Activated naive CD4-positive, alpha-beta T cell (primary cell): ENCODE measurements at regions not wholly inside any gene's neighbourhood (a gene's known extent, or its start where the extent isn't known, plus 50 kb on each side); places are given as distances from the start of the nearest gene placed in this dataset.

Experiments
- DNase-seq, 4 experiments: peaks; one replicate each; lab custom pipeline; 2025; lab: John Stamatoyannopoulos, UW

DNA sequence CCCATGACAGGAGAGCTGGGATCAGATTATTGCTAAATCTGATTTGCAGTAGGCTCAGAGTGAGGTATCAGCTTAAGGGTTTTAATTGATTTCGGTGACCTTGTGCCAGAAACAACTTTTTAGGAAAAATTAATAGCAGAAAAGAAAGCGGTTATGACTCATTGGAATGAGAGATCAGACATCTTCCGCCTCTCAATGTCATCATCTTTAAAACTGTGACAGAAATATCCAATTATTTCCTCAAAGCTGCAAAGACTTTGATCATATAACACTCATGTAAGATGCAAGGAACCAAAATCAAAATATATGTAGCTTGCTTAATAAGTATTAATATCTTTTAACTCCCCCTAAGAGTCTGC, 190.1 kb upstream of the FOXF1 start:
- no peak for DNase-seq

DNA sequence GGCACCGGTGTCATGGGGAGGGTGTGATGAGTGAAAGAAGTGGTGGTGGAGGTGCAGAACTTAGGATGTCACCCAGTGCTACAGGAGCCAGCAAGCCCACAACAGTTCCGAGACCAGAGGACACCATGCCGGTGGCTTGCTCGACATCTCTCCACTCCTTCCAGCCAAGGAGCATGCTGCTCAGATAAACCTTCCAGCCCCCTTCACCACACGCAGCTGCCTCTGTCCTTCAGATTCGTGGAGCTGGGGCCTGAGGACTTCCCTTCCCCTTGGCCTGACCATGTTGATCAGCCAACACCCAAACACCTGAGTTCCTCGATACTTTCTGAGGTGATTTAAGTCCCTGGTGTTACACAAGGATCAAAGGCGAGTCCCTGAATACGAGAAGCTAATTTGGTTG, 188.8 kb upstream of the FOXF1 start:
- no peak for DNase-seq

DNA sequence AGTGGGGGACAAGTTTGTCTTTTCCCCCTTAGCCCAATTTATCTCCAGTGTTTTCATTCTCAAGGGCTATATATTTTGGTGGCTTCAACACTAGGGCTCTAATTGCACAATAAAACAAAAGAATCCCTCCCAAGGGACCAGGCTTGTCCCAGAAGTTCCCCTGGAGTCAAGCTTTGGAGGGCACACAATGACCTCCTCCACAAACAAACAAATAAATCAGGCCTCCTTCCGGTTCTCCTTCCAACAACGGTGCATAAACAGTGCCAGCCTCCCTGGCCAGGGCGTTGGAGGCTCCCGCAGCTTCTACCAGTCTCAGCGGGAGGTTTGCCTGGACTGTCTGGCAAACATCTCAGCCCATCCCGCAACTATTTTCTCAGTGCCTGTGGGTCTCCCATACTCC, 188.0 kb upstream of the FOXF1 start:
- DNase-seq, result no peak

DNA sequence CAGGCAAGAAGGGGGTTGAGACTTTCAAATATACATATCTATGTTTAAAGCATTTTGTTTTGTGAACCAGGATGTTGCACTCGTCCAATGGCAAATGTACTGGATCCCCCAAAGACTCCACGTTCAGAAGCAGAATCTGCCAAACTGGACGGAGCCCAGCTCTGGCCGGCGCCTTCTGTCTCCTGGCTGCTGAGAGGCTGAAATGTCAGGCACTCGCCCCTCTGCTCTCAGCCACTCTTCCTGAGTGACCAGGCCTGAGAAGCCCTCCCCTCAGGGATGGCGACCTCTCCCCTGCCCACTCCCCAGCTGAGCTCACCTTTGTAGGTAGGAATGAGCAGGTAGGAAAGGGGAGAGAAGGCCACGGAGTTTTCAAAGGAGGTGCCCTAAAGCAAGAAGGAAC, 187.5 kb upstream of the FOXF1 start:
- no peak for DNase-seq

DNA sequence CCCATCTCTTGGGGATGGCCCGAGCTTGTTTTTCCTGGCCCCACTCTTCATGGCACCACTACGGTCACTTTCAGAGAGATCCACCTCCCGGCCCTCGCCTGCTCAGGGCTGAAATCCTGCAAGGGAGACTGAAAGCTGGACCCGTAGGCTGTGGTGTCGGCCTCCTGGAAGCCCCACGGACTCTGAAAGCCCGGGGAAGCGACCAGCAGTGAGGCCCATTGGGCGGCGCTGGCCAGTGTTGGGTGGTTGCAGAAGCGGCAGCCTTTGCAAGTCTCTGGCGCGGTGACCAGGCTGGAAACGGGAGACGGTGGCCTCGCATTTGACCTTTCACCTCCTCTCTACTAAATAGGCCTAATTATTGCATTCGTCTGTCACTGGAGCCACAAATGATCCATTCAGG, 186.0 kb upstream of the FOXF1 start:
- no peak for DNase-seq

GRCh38 chr16:86325360-86325759, 185.0 kb upstream of the FOXF1 start:
- no peak for DNase-seq

DNA sequence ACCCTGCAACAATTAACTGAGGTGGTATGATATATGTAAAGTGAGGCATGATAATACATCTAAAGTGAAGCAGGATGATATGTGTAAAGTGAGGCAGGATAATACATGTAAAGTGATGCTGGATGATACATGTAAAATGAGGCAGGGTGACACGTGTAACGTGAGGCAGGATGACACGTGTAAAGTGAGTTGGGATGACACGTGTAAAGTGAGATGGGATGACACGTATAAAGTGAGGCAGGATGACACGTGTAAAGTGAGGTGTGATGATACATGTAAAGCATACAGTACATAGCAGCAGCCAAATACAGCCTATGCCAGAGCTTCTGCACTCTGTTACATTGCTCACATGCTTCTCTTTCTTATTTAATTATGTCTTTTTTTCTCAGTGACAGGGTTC, 184.4 kb upstream of the FOXF1 start:
- DNase-seq, result no peak

GRCh38 chr16:86327321-86327720, 183.0 kb upstream of the FOXF1 start:
- DNase-seq, result no peak

GRCh38 chr16:86330906-86331305, 179.4 kb upstream of the FOXF1 start:
- DNase-seq, result no peak

- DNase-seq, result no peak
Observed at GRCh38 chr16:86334079-86334635, 176.2 kb upstream of the FOXF1 start.

DNA sequence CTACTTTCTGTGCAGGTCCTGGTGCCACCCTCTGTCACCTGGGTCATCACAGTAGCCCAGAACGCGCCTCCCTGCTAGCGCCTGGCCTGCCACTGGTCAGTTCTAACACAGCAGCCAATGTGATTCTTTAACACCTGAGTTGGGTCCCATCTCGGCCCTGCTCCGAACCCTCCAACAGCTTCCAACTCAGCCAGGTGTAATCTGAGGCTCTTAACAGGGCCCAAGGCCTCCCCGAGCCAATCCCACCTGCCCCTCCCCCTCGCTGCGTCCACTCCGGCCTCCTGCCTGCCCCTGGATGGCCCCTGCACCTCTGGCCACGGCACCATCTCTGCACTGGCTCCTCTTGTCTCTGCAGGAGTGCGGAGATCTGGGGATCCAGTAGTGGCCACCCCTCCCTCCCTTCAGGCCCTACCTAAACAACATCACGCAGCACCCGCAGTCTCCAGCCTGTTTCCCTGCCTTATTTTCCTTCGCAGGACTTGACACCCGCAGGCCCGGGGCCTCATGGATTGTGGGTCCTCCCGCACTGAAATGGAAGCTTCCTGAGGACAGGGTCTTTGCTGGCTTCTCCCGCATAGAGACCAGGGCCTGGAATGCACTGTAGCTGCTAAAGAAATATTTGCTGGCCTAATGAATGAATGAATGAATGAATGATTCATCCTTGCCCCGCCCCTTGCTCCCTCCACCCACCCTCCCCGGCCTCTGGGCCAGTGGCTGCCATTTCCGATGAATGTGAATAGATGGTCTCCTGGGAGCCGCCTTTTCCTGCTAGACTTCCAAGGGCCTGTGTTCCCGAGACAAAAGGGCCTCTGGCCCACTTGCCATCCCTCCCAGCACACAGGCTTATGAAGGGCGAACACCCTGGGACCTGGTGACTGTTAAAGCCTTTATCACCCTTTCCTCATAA, 174.8 kb upstream of the FOXF1 start:
- DNase-seq, result no peak

GRCh38 chr16:86337138-86337537, 173.2 kb upstream of the FOXF1 start:
- DNase-seq, result no peak

DNA sequence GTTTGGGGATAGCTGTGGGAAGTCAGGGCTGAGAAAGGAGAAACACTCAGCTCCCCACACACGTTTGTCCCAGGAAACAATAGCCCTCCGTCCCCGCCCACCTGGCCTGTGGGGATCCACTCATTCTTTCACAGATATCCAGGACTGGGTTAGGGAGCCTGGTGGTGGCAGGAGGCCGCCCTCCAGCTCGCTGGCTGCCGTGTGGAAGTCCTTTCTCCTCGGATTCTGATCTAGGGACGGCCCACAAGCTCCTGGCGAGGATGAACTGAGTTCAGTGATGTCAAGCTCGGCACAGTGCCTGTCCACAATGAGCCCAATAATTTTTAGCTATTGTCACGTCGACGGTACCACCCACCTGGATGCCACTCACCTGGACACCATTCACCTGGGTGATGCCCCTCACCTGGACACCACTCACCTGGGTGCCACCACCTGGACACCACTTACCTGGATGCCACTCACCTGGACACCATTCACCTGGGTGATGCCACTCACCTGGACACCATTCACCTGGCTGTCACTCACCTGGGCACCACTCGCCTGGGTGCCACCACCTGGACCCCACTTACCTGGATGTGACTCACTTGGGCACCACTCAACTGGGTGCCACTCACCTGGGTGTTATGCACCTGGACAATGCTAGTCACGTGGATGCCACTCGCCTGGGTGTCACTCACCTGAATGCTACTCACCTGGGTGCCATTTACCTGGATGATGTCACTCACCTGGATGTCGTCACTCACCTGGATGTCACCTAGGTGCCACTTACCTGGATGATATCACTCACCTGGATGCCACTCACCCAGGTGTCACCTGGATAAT, 172.5 kb upstream of the FOXF1 start:
- DNase-seq, result no peak

- no peak for DNase-seq
Observed at GRCh38 chr16:86338403-86339115, 171.8 kb upstream of the FOXF1 start.

DNA sequence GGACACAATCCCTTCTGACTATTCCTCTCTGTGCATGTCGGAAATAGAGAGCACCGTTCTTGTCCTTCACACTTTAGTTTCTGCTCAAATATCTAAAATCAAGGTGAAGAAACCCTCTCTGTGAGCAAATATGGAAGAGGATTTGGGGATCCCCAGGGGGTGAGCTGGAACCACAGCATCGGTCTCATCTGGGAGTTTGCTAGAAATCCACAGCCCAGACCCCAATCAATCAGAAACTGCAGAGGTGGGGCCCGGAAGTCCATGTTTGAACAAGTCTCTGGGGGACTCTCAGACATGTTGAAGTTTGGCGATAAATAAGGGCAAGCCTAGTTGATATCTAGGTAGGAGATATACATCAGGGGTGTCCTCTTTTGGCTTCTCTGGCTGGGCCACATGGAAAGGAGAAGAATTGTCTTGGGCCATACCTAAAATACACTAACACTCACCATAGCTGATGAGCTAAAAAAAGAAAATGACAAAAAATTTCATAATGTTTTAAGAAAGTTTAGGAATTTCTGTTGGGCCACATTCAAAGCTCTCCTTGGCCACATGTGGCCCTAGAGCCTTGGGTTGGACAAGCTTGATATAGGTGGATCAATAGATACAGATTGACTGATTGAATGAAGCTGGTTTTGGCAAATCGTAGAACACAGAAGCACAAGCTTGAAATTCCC, 168.0 kb upstream of the FOXF1 start:
- DNase-seq, result no peak

- no peak for DNase-seq
Observed at GRCh38 chr16:86343027-86343795, 167.1 kb upstream of the FOXF1 start.

DNA sequence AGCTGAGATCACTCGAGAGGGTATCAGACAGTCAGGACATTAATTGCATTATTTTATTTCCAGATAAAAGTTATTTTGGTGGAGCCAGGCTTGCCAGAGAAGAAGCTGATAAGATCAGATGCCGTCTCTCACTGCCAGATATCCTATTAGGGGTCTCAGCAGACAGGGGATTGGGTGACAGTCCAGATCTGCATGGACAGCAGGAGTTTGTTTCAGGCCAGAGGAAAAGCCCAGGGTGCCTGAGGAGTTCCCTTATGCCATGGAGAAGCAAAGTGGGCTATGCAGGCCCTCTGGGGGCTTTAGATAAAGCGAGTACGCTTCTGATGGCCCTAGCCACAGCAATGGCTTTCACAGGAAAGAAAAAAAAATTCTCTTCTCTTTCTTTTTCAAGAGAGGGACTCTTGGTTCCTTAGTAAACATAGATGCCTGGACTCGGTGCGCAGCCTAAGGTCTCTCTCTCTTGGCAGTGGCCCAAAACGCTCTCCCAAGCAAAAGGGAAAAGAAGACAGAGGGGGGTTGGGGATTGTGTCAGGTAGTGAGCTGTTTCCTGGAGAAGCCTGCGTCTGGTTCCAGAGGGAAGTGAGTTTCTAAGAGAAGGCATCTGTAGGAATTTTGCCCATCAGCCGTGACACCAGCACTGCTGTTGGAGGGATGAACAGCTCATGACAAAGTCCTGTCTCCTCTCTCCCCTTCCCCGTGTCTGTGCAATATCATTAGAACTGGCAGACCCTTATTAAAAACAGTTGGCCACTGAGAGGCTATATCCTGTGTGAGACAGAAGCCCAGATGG, 166.3 kb upstream of the FOXF1 start:
- DNase-seq, result no peak

DNA sequence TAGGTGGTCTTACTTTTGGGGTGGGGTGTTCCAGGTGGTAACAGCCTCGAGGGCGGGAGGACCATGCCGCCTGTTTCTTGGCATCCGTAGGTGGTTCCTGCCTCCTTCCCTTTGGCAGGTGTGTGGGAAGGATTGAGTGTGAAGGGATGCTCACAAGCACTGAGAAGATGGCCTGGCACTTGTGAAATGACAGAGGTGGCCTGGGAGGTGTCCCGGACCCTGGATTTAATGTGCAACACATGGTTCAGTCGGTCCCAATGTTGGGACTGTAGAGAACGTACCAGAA, 165.8 kb upstream of the FOXF1 start:
- no peak for DNase-seq

DNA sequence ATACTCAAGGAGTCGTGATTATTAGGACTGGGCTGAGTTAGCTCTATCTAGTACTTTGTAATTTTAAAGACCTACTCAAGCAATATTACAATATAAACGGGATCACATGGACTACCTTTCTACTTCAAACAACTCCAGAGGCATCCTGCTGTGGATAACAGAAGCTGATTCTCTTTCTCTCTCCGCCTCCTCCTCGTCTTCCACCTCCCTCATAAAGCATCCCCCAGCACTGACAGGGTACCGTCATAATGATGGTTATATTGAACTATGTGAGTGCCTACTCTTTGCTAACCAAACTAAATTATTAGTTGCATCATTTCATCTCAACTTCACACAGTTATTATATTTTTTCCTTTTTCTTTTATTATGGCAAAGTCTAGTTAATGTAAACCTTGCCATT, 165.4 kb upstream of the FOXF1 start:
- DNase-seq, result no peak

GRCh38 chr16:86345516-86345915, 164.8 kb upstream of the FOXF1 start:
- DNase-seq, result no peak
